ENCODE measurements at regions not wholly inside any gene's neighbourhood (a gene's known extent, or its start where the extent isn't known, plus 50 kb on each side); places are given as distances from the start of the nearest gene placed in this dataset.
A peak's percentile ranks its signal among the peaks of the same experiment; 100 is the strongest.

DNA sequence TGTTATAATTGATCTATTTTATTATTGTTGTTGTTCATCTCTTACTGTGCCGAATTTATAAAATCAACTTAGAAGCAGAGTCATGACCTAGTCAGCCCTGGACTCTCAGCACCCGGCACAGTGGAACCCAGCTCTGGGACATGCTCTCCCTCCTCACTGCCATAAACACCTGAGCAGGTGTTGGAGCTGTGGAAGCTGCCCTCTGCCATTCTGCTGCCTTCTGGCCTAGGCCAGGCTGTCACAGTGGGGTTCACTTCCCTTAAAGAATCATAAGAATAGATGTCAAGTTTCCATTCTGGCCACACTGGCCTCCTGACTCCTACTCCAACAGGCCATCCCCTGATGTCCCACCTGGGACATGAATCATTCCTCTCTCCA lies 192.2 kb downstream of the ZFP36L2 start:
- no peak for DNase-seq (ENCODE audit: low read depth)

DNA sequence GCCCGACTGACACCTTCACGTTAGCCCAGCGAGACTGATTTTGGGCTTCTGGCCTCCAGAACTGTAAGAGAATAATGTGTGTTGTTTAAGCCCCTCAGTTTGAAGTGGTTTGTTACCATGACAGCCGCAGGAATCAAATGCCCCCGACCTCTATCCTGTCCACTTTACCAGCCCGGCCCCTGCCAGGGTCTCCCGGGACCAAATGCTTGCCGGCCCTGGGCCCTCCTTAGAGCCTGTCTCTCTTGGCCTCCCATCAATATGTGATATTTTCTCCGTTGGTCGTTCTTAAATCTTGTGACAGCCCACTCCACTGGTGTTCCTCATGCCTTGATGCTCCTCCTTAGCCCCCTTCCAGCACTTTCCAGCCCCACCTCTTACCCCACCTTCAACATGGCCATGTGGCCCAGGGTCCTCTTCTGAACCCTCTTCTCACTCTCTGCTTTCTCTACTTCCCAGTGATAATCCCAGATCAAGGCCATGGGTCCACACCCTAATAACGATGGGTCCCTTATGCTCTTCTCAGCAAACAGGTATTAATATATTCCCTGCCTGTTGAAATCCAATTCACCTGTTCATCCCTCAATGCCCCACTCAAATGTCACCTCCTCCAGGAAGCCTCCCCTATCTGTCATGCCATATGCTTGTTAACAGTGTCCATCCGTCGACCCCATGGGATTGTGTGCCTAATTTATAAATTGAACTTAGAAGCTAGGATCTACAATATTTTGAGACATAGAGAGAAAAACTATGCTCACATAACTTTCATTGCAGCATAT lies 192.8 kb downstream of the ZFP36L2 start:
- DNase-seq (ENCODE audit: low read depth), result no peak

DNA sequence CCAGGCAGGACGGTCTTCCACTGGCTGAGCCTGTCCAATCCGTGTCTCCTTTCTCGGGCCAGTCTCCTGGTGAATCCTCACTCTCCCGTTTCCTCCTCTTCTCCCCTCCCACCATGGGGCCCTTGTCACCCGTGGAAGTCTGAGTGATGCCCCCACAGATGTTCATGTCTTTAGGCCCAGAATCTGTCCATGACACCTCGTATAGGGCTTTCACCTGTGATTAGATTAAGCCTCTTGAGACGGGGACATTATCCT lies 193.5 kb downstream of the ZFP36L2 start:
- no peak for DNase-seq (ENCODE audit: low read depth)

DNA sequence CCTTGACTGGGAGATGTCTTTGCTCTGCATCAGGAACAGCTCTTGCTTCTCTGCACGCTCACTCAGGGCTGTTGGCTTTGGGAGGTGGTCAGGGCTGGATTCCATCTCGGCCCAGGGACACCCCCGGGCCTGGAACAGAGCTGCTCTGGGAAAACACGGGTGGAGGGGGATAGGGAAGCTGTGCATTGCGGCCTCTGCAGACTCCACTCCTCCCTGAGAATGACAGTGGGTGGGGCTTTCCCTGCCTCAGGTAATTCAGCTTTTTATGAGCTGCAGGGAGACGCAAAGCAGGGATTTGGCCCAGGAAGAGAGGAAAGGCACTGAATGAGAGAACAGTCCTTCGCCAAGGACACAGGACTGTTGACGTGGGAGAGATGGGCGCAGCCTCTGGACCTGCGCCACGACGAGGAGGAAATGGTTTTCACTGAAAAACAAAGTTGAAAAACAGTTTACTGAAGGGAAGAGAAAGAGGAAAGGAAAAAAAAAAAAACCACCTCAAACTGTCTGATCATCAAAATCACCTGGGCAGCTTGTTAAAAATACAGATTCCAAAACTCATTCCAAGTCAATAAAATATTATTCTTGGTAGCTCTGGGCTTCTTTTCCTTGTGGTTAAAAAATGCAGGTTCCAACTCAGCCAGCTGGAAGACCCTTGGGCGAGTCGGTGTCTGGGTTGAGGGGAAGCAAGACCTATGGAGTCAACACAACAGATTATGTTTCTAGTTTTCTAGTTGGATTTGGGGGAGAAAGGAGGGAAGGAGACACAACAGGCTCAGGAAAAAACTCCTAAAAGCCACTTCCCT lies 194.0 kb downstream of the ZFP36L2 start:
- DNase-seq (ENCODE audit: low read depth), result peak; percentile 47

DNA sequence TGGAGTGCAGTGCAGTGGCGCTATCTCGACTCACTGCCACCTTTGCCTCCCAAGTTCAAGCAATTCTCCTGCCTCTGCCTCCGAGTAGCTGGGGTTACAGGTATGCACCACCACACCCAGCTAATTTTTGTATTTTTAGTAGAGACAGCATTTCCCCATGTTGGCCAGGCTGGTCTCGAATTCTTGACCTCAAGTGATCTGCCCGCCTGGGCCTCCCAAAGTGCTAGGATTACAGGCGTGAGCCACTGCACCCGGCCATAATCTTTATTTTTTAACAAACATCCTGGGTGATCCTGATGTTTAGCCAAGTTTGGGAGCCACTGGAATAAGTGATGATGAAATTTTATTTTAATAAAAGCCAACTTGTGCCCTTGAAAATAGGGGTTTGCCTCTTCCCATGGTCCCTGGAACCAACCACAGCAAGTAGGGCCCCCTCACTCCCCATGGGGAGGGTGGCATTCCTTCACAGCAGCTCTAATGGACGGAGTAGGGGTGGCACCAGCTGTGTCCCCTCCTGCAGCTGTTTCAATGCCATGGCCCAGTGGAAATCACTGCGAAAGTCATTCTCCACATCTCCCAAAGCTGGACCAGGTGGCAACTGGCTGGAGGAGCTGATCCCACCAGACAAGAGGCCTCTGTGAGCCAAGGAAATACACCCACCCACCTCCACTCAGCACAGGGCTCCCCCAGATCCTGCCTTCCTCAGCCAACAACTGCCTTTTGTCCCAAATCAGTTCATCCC lies 194.8 kb downstream of the ZFP36L2 start:
- DNase-seq (ENCODE audit: low read depth), result no peak

DNA sequence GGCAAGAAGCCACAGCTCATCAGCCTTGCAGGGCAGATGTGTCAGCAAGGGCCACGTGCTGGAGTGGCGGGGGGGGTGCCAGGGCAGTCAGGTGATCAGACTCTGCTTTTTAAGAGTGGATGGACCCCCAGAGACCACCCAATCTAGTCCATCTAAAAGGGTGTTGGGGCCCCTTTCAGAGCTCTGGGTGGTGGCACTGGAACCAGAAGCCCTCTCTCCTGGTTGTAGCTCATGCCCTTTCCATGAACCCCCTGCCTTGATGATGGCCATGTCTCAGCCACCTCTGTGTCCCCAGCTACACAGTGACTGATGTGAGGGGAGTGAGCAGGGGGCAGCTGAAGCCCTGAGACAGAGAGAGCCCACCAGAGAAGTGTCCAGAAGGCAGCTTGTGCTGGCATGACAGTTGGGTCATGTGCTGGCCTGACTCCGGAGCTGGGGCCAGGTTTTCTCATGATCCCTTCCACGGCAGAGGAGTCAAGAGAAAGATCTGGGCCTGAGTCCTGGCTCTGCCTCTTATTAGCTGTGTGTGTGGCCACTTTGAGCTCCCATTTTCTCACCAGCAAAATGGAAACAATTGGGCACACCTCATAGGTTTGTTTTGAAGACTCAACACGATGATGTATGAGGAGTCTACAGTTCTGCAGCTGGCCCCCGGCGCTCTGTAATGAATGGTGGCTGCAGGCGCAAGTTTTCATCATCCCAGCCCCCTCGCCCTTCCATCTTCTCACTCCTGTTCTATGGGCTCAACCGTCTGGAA lies 195.7 kb downstream of the ZFP36L2 start:
- no peak for DNase-seq (ENCODE audit: low read depth)

DNA sequence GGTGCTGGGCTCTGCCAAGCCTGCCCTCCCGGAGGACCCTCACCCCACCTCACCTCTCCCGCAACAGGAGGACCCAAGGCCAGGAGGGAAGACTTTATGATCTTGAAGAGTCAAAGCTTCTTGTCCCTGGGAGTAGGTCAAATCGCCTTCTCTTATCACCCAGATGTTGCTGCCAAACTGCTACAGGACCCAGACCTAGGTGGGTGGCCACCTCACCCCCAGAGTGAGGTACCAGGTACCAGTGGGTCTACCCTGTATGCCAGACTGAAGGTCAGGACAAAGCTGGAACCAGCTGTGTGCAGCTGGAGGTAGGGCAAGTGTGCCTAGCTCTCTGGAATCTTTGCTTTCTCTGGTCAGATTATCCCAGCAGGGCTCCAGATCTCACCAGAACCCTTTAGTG lies 197.2 kb downstream of the ZFP36L2 start:
- DNase-seq (ENCODE audit: low read depth), result no peak

DNA sequence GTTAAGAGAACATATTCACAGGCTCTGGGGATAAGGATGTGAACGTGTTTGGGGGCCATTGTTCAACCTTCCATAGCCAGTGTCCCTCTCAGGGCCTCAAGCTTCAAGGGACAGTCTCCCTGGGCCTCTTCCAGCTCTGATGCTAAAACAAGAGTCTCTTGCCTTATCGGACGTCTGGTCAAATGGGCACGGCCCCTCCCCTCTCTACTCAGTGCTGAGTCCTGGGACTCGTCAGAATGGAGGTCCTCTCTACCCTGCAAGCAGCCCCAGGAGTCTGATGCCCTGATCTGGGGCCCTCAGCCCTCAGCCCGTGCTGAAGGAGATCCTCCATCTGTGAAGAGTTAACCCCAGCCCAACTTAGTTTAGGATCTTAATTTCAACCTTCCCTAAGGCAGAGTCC lies 198.2 kb downstream of the ZFP36L2 start:
- DNase-seq (ENCODE audit: low read depth), result no peak

DNA sequence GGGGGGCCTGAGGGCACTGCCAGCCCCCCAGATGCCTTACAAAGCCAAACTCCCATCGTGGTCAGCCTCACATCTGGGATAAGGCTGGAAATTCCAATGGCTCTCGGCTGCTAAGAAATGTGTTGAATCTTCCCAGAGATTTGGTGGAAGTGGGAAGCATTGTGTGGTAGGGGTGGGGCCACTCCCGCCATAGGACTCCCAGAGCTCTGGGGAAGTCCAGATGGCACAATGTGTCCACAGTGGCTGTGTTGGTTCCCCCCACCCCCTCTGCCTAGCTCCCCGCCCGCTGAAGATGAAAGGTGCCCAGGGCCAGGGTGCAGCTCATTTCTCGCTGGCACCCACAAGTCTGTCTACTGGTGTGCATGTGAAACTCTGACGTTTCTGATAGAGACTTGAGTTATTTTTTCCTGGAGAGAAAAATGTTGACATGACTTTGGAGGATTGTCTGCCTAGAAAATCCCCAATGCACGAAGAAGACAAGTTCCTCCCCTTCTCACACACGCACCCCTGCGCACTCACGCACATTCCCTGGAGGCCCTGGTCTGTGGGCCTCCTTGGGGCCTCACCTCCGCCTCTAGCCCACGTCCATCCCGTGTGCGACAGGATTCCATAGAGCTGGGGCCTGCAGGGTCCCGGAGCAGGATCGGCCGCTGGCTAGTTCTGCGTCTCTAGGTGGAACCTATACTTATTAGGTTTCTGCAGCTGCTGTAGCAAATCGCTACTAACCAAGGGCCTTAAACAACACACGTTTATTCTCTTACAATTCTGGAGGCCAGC lies 199.1 kb downstream of the ZFP36L2 start:
- no peak for DNase-seq (ENCODE audit: low read depth)

DNA sequence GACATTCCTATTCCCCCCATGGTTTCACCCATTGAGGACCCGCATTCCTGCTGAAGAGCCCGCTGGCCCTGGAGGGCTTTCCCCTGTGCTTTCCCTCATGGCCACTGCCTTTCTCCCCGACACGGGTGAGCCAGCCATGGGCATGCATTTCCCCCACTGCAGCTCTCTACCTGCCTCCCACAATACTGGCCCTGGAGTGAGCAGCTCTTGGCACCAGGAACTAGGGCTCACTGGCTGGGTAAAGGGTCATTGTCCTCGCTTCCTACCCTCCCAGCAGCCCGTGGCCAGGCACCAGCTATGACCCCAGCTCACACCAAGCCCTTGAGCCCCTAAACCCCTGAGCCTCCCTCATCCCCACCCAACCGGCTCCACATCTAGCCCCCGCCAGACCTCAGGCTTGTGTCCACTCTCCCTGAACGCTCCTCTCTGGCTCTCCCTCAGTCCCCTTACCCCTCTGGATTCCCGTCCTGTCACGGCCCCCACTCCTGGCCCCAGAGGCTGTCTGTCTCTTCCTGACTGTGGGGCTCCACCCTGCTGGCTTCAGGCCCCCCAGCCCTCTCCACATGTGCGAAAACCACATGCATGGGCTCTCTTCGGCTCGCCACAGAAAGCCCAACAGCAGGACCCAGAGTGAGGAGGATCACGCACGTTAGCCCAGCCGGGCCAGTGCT lies 199.8 kb downstream of the ZFP36L2 start:
- DNase-seq (ENCODE audit: low read depth), result no peak

DNA sequence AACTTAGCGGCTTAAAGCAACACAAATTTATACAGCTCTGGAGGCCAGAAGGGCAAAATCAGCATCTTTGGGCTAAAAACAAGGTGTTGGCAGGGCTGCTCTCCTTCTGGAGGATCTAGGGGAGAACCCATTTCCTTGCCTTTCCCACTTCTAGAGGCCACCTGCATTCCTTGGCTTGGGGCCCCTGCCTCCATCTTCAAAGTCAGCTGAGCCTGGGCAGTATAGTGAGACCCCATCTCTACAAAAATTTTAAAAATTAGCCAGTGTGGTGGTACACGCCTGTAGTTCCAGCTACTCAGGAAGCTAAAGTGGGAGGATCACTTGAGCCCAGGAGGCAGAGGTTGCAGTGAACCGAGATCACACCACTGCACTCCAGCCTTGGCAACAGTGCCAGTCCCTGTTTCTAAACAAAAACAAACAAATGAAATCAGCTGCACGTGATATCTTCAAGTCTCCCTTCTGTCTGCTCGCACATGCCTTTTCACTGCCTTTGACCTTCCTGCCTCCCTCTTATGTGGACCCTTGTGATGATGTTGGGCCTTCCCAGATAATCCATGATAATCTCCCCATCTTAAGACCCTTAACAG lies 200.6 kb downstream of the ZFP36L2 start:
- no peak for DNase-seq (ENCODE audit: low read depth)

DNA sequence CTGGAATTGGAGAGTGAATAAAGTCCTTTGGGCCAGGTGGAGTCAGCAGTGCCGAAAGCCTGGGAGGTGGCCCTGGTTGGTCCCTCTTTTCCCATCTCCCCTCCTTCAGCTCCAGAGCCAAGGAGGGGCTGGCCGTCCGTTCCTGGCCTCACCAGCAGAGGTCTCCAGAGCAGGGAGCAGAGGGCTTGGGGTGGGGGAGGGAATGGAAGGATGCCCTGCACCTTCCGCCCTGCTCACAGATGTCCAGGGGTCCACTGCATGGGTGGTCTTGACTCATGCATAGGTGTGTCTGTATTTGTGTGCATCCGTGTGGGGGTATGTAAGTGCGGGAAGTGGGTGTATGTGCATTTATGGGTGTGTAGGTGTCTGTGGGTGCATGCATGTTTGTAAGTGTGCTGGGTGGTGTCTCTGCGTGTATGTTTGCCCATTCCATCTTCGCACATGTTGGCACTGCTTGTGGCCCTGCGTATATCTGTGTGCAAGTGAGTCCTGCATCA lies 201.8 kb downstream of the ZFP36L2 start:
- DNase-seq (ENCODE audit: low read depth), result no peak

DNA sequence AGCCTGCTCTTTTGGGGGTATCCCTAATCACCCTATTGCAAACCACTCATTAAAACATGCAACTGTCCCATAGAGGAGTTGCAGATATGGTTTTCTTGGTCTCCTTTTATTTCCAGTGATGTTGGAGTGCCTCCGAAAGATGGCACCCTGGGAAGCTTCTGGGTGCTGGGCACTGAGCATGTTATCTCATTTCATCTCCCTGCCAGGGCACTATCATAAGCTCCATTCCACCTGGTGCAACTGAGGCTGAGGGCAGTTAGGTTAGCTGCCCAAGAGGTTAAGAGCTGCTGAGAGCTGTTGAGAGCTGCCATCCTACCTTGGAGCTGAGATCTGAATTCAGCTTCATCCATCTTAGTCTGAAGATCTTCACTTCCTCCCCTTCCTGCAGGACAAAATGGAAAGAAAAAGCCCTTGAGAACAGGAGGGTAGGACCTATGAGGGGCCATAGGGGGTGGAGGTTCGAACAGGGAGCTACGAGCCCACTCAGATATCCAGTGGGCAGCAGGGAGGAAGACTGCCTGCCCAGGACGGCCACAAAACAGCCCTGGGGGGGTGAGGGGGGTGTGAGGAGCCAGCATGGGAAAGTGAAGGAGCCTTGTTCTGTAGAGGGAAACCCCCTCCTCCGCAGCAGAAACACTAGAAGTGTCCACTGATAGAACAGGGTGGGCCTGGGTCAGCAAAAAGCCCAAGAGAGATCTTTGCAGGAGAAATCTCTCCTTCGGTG lies 202.5 kb downstream of the ZFP36L2 start:
- no peak for DNase-seq (ENCODE audit: low read depth)

DNA sequence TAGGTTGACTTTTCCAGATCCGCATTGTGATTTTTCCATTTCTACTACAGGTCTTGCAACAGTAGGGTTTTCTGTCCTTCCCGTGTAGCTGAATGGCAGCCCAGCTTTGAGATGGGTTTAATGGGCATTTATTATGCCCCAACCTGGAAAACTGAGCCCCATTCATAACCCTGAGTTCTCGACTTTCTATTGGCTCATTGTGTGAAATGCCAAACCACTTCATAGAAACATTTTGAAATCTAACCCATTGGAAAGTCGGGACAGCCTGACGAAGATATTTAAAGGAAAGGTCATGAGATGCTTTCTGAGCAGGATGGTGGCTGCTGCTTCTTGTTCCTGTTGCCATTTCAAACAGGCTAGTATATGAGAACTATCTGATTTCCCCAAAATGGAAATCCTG lies 203.5 kb downstream of the ZFP36L2 start:
- DNase-seq (ENCODE audit: low read depth), result no peak

DNA sequence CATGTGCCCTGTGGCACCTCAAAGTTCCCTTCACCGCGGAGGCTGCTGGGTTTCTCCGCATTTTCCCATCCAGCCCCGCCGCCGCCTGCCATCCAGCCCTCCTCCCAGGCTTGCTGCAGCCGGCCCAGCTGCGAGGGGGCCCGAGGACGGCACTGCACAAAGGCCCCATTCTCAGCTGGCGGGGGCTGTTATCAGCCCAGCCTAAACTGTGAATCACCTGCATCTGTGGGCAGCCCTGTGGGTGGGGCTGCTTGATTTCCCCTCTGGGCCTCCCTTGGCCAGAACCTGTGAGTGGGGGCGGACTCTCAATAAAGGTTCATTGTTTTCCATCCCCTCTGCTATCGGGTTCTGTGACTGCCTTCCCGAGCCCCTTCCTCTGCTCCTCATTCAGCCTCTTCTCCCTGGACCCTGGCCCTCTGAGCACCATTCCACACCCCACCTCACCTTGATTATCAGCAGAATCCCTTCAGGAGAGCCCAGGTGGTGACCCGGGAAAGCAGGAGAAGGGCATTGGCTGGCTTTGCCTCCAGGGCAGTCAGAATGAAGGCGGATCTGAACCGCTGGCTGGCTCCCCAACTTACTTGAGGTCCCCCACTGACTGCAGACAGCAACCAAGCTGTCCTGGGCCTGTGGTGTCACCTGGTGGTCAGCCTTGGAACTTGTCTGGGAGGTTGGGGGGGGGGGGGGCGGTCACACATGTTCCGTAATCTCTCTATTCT lies 204.5 kb downstream of the ZFP36L2 start:
- DNase-seq (ENCODE audit: low read depth), result no peak

DNA sequence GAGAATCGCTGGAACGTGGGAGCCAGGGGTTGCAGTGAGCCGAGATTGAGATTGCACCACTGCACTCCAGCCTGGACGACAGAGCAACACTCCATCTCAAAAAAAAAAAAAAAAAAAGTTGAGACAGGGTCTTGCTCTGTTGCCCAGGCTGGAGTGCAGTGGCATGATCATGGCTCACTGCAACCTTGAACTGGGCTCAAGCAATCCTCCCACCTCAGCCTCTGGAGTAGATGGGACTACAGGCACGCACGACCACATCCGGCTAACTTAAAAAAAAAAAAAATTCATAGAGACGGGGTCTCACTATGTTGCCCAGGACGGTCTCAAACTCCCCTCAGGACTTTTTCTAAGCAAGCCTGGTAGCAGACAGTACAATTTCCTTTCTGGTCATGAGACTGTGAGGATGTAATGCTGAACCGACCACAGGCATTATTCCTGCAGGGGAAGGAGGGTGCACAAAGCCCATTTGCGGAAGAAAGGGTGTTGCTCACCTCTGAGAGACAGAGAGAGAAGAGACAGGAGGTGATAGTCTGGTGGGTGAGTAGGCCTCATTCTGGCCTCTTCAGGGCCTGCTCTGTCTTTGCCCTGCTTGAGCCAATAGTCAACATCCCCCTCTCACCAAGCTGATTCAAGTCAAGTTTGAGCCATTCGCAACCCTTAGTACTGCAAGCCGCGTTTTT lies 205.3 kb downstream of the ZFP36L2 start:
- no peak for DNase-seq (ENCODE audit: low read depth)

DNA sequence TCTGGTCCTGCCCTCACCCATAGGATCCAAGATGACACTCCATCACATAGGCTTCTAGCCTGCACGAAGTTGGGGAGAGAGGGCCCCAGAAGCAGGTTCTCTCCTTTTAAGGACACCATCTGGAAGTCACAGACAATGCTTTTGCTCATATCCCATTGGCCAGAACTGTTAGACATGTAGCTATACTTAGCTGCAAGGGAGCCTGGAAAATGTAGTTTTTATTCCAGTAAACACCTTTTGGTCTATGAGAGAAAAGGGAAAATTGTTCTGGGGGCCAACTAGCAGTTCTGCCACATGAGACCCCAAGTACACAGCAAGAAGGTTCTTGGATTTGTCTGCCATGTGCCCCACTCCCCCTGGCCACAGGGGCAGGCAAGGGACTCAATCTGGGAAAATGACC lies 206.1 kb downstream of the ZFP36L2 start:
- DNase-seq (ENCODE audit: low read depth), result no peak

DNA sequence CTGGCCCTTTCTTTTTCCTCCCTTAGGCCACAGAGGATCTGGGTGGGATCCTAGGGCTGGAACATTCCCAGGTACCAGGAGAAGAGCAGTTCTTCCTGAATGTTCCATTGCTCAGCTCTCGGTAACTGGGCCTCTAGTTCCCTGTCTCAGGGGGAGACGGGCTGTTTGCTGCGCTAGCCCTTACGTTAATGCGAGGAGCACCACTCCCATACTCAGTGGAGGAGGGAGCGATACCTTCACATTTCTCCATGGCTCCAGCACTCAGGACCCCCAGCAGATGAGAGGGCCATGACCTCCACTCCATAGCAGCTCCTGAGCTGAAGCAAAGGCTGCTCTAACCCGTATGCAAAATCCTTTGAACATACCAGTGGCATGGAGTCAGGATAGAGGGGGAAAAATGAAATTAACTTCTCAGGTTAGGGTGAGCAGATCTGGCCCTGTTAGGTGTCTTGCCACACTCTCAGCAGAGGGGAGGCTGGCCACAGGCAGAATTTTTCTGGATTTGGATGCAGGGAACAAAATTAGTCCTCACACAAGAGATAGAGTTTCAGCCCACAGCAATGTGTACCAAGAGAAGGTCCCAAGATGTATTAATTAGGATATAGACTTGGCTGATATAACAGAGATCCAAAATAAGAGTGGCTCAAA lies 206.7 kb downstream of the ZFP36L2 start:
- DNase-seq (ENCODE audit: low read depth), result no peak
